Gastrocnemius medialis (tissue), 4 donors: ENCODE measurements at regions not wholly inside any gene's neighbourhood (a gene's known extent, or its start where the extent isn't known, plus 50 kb on each side); places are given as distances from the start of the nearest gene placed in this dataset.

Experiments used
- POLR2A ChIP-seq, 2 donors: fragments of 450-650 bp; IDR thresholded peaks; one replicate each; pipeline ENCODE4 v1.6.1; 2017; ENCODE audit warnings: antibody characterized with exemption in 2 of 2, mild to moderate bottlenecking in 2 of 2, moderate library complexity in 2 of 2
- TF ChIP-seq, protein P1 (sequence below), 5 experiments: fragments of 450-650 bp in 3 of 5; fragments of 200-600 bp in 2 of 5; sonication (generic) in 2 of 5; IDR thresholded peaks in 4 of 5; conservative IDR thresholded peaks in 1 of 5; 1 replicate in 4 of 5; 2 replicates in 1 of 5; pipeline ENCODE4 v1.5.1; 2016 to 2019; ENCODE audit warnings: antibody characterized with exemption in 5 of 5, mild to moderate bottlenecking in 3 of 5, moderate library complexity in 3 of 5

DNA sequence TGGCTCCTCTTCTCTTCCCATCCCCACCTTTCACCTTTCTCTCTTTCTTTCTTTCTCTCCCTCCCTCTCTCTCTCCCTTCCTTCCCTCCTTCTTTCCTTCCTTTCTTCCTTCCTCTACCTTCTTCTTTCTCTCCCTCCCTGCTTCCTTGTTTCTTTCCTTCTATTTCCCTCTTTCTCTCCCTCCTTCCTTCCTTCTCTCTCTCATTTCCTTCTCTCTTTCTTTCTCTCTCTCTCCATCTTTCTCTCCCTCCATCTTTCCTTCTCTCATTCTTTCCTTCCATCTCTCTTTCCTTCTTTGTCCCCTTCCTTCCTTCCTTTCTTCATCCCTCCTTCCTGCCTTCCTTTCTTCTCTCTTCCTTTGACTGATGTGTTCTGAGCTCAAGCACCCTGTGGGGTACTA, 1467.0 kb upstream of the DEFB115 start:
- TF ChIP-seq, protein P1, sequence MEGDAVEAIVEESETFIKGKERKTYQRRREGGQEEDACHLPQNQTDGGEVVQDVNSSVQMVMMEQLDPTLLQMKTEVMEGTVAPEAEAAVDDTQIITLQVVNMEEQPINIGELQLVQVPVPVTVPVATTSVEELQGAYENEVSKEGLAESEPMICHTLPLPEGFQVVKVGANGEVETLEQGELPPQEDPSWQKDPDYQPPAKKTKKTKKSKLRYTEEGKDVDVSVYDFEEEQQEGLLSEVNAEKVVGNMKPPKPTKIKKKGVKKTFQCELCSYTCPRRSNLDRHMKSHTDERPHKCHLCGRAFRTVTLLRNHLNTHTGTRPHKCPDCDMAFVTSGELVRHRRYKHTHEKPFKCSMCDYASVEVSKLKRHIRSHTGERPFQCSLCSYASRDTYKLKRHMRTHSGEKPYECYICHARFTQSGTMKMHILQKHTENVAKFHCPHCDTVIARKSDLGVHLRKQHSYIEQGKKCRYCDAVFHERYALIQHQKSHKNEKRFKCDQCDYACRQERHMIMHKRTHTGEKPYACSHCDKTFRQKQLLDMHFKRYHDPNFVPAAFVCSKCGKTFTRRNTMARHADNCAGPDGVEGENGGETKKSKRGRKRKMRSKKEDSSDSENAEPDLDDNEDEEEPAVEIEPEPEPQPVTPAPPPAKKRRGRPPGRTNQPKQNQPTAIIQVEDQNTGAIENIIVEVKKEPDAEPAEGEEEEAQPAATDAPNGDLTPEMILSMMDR (IDR thresholded peaks at IDR 0.05 in 4 of 5, conservative IDR thresholded peaks at IDR 0.05 in 1 of 5) = no peak
- TF ChIP-seq POLR2A (IDR thresholded peaks at IDR 0.05) = no peak
